ENCODE measurements at regions not wholly inside any gene's neighbourhood (a gene's known extent, or its start where the extent isn't known, plus 50 kb on each side); places are given as distances from the start of the nearest gene placed in this dataset.

DNA sequence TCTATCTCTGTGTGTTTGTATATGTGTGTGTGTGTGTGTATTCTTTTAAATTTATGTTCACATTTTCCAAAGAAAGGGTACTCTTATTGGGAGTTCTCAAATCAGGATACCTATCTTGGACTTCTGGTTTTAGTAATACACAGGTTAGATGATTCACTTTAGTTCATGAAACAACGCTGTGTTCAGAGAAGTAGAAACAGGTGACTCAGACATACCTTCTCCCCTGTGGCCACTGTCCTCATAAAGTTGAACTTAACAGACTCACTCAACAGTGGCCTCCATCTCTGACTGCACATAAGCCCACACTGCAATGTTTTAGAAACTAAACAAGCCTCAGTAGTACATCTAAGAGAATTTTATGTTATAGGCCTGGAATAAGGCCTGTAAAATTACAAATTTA, 566.6 kb upstream of the VRK2 start:
- TF ChIP-seq EZH2 (IDR thresholded peaks at IDR 0.05; ENCODE audit: insufficient read depth, poor library complexity, severe bottlenecking): no peak
- no peak for TF ChIP-seq EZH2phosphoT487 (IDR thresholded peaks at IDR 0.05; ENCODE audit: insufficient read depth, low read depth)

Data from GM23248 (cell line).